Fibroblast of peridontal ligament (primary cell): ENCODE measurements at regions not wholly inside any gene's neighbourhood (a gene's known extent, or its start where the extent isn't known, plus 50 kb on each side); places are given as distances from the start of the nearest gene placed in this dataset.

Experiments used
- DNase-seq: peaks from one replicate; pipeline ENCODE4 v3.0.0-alpha.2; 2010; ENCODE audit errors: extremely low read depth

DNA sequence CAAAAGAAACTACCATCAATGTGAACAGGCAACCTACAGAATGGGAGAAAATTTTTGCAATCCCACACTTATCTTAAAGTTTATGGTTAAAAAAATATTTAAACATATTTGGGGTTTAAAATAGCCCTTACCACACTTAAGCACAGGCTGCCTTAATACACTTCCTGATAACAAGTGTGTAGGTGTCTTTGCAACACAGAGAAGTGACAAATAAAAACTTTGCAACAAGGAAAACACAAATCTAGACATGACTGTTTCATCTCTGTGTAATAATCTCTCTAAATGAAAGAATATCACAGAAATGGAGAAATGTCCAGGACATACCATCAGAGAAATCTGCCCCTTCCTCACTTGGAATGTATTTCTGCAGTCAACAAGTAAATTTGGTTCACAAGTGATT is 464.1 kb upstream of the ARHGEF26 start:
- DNase-seq: no peak

DNA sequence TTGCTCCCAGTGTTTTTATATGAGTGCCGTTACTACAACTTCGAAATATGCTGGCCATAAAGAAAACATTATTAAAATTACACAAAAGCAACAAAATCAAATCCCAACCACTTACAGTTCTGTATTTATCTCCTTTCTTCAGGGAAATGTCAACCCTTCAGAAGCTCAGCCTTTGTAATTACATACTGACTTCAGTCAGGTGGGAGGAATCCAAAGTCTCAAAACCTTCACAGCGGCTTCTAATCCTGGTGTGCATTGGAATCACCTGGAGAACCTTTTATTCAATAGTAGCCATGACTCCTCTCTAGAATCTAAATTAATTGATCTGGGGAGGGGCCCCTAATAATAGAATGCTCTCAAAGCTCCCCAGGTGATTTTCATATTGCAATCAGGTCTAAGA is 463.7 kb upstream of the ARHGEF26 start:
- no peak for DNase-seq

DNA sequence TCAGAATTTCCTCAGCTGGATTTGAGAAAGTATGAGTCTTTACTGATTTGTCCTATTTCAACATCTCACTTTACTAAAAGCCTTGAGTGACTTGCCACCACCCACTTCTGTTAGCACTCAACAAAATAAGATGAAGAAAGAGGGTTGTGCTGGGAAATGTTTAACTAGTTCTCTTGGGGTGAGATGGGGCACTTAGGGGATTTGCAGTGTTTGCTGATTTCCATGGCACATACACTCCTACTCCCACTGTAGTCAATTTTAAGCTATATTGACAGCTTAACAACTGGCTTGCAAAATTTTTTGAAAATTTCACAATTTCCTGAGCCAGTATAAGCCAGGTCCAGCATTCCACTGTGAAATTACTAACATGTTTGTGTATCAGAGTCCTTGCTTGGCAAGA is 463.1 kb upstream of the ARHGEF26 start:
- DNase-seq: peak; percentile 22

DNA sequence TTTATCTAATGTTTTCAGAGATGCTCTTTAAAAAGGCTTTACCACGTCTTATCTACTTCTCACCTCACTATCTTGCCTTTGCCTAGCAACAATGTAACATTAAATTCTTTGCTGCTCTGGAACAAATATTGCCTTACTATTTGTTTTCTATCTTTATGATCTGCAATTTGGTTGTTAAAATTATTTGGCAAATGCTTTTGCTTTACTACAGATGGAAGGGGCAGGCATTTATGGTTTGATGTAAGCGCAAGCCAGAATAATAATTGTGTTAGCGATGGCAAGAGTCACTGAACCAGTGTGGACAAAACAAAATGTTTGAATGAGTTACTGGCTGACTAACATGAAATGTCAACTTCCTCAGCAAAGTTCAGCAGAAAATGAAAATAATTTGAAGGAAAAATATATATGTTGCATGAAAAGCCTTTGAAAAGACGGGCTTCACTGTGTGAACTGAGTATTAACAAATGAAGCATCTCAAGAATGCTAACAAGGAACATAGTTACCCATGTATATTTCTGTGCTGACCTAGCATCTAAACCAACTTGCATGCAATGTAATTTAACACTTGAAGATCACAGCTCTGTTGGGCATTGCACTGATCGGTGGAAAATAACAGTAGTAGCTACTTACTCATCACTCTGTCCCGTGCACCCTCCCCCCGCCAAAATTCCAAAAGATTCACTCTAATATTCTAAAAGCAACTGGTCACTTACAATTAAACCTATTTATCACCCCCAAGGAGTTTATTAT is 454.0 kb upstream of the ARHGEF26 start:
- peak; percentile 27 for DNase-seq

DNA sequence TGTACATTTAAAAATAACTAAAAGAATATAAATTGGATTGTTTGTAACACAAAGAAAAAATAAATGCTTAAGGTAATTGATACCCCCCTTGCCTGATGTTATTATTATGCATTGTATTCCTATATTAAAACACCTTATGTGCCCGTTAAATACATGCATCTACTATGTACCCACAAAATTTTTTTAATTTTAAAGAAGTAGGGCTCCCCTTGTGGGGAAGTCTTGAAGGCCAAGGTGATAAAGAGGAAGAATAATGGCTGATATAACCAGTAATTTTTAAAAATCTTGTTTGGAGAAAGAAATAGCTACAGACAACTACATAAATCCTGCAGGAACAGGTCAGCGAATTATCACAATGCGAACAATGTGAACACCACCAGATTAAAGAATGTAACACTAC is 451.7 kb upstream of the ARHGEF26 start:
- DNase-seq: no peak

DNA sequence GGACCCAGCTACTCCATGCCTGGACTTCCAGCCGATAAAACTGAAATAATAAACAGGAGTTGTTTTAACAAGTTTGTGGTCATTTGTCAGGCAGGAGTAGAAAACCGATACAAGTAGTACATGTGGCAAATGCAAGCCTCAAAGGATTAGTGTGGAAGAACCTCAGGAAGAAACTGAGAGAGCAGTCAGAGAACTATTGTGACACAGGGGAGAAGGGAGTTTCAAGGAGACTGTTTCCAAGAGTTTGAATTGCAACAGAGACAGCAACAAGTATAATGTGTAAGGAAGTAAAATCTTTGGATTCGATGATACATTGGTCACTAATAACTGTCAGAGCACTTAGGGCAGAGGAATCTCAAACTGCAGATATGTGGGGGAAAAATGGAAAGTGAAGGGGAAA is 450.6 kb upstream of the ARHGEF26 start:
- DNase-seq: peak; percentile 13

DNA sequence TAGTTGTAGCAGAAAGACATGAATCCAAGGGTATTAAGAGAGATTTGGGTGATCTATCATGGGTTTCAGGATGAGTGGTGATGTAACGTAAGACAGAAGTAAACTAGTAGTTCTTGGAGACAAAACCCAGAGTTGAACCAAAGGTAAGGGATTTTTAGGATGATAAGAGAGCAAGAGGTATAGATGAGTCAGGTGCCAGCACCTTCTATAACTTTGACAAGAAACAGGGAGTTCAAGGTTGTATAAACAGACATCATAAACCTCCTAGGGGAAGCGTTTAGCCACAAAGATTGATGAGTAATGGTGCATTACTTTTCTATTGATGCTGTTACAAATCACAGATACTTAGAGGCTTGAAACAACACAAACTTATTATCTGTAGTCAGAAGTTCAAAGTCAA is 447.3 kb upstream of the ARHGEF26 start:
- no peak for DNase-seq

DNA sequence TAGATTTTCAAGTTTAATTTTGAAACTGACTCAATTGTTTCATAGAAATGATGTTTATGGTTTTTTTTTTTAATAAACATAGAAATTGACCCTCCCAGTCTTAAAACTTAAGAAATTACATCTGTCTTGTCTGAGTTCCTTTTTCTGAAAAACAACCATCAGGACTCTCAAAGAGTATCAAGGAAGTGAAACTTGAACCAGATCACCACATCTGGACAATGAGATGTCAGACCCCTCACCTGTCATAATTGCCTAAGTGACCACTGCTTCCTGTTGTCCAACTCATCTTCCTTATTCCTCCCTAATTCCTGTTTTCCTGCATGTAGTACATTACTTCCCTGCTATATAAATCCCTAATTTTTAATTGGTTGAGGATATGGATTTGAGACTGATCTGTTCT is 441.5 kb upstream of the ARHGEF26 start:
- no peak for DNase-seq

DNA sequence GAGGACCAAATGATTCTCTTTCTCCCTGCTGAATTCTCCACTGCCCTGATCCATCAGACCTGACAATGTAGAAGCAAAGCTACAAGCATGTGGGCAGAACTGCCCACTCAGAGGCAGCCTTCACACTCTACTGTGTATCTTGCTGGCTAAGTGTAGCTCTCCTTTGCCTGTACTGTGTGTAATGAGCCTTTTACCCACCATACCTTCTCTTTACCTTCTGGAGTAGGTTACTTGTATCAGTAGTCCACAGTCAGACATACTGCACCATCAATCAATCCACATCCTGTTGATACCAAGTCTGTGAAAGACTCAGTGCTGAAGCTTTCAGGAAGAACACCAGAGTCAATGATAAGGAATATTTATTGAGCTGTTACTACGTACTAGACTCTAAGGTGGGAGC is 440.7 kb upstream of the ARHGEF26 start:
- no peak for DNase-seq

DNA sequence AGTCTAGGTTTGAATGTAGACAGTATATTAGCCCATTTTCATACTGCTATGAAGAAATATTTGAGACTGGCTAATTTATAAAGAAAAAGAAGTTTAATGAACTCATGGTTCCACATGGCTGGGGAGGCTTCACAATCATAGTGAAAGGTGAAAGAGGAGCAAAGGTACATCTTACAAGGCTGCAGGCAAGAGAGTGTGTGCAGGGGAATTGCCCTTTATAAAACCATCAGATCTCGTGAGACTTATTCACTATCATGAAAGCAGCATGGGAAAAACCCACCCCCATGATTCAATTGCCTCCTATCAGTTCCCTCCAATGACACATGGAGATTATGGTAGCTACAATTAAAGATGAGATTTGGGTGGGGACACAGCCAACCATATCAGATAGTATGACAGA is 440.1 kb upstream of the ARHGEF26 start:
- DNase-seq: no peak

DNA sequence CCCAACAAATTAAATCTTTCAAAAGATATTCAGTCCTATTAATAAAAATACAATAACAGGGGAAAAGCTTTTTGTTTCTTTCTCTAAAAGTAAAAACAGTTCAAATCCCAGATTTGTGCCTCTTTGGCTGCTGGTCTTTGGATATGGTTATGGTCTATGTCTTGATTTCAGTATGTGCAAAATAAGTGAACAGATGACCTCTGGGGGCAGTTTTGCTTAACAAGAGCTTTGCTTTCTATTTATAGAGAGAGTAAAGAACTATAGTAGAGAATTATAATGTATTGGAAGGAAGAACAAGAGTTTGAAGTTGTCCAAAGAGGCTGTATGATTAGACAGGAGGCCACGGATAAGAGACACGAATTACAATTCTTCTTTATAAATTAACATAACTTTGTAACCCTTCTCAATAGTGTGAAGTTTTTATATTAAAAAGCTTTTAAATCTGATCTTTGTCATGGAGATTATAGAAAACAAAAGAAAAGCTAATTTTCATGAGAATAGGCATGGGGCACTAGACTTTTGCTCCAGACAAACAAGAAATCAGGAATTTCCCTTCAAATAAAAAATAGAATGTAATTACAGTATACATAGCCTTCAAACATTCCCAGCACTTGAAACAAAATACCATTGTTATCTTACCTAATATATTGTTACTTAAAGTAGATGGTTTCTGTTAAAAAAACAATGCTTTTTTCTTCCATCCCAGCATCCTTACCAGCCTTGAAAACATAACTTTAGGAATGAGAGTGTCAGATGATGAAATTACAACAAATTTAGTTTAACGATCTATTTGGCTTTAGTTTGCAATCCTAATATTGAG is 432.7 kb upstream of the ARHGEF26 start:
- peak; percentile 22 for DNase-seq

DNA sequence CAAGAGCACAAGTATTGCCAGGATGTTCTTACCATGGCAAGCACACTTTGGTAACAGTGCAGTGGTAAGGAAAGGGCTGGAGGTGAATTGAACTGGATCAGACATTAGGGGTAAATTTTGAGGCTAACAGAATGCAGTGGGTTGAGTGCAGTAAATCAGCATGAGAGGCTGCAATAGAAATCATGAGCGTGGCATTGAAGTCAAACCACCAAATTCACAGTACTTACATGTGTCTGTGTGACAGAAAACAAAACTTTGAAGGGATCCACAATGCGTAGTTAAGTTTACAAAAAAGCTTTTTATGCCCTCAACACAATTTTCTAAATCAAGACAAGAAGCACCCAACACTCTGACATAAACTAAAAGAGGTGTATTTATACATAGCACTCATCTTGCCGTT is 428.0 kb upstream of the ARHGEF26 start:
- DNase-seq: no peak

DNA sequence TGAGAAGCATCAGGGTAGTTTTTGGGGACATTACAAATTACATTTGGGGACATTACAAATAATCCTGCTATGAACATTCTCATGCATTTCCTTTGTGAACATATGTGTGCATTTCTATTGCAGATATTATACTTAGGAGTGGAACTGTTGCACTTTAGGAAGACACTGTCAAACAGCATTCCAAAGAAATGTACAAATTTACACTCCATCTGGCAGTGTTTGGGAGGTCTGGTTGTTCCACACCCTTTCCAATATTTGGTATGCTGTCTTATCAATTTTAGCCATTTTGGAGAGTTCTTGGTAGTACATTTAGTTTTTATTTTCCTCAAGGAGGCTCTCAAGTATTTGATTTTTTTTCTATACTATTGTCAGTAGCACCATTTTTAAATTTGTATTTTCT is 419.1 kb upstream of the ARHGEF26 start:
- DNase-seq: no peak

DNA sequence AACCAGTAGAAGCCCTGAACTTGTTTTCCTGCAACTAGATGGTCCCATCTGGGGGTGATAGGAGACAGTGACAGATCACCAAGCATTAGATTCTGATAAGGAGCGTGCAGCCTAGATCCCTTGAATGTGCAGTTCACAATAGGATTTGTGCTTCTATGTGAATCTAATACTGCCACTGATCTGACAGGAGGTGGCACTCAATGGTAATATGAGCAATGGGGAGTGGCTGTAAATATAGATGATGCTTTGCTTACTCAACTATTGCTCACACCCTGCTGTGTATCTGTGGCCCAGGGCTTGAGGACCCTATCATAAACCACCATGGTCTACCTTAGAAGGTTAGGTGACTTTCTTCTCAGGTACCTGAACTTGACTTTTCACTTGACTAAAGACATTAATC is 417.1 kb upstream of the ARHGEF26 start:
- DNase-seq: no peak

DNA sequence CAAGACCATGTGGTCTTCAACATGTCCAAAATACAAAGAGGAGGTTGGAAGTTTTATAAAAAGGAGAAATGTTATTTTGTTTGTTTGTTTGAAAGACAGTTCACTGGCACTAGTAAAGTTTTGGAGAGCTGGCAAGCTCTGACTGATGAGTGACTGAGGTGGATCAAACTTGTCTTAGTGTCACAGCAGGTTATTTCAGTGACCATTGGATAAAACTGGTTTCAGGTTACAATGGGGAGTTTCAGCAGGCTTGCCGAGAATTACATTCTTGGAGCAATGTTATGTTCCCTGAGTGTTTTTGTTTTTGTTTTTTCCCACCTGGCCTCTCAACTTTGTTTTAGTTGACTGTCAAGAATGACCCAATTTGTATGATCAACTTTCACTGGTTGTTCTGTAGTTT is 414.5 kb upstream of the ARHGEF26 start:
- no peak for DNase-seq

DNA sequence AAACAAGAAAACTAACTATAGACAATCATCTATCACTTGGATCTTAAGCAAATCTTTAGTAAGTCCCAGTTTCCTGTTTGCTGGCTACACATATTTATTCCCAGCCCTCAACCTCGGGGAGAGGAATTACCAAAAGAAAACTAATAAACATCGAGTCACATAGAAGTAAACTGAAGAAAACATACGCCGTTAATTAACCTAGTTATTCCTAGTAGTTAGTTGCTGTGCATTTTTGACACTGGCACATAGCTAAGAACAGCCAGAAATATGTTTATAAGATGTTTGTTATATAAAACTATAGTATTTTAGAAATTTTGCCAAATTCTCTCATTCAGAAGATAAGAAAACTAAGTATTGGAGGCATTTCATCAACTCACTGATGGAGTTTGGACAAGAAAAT is 407.2 kb upstream of the ARHGEF26 start:
- no peak for DNase-seq

DNA sequence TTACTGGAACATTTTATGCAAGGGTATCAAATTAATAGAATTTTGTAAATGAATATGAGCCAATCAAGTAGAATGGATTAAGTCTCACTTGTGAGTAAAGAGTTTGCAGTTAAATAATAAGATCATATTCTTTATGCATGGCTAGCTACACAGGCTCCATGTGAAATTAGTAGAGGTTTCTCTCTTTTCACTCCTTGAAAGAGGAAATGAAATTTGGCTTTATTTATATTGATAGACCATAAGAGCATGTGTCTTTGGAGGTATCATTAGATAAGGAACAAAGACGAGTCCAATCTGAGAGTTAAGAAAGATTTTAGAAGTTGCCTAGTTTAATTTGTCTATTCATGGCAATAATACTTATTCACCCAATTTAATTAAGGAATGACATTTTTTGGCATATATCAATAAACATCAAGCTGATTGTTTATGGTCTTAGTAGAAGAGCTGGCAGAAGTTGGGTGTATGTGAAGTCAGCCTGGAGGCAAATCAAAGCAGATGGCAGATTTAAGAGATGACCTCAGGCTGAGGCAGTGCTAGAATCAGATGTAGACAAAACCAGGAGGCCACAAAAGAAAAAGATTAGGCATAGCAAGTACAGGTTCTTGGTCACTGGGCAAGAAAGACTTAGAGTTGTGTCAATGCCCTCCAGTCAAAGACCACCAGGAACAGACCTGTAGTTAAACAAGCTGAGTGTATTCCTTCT is 406.5 kb upstream of the ARHGEF26 start:
- DNase-seq: peak; percentile 22

DNA sequence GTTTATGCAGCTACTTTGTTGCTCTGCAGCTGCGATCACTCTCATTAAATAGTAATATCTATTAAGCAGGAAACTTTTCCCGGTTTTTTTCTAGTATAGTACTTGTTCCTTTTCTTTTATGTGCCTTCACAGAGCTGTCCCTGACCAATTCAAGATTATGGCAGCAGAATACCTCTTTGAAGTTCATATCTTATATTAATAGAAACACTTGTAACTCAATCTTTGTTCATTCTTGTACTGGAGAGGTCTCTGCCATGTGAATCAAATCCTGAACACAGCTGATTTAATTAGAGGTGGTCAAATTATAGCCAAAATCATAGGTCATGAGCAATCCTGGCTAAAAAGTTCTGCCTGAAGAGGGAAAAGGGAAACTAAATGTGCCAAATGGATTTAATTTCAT is 399.0 kb upstream of the ARHGEF26 start:
- DNase-seq: no peak

DNA sequence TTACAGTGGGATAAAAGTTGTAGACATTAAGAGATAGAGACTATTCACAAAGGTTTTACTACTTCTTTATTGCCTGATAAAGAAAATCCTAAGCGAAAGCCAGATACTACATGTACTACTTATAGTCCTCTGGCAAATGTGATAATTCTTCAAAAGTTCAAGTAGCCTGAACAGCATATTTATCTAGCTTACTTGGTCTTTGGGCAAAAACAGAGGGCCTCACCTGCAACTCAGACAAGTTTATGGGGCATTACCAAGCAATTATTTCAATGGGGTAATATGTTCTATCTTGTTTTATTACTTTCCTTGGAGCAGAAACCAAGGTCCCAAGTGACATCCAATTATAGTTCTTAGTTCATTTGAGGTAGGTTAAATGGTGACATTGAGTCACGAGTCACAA is 390.1 kb upstream of the ARHGEF26 start:
- no peak for DNase-seq

DNA sequence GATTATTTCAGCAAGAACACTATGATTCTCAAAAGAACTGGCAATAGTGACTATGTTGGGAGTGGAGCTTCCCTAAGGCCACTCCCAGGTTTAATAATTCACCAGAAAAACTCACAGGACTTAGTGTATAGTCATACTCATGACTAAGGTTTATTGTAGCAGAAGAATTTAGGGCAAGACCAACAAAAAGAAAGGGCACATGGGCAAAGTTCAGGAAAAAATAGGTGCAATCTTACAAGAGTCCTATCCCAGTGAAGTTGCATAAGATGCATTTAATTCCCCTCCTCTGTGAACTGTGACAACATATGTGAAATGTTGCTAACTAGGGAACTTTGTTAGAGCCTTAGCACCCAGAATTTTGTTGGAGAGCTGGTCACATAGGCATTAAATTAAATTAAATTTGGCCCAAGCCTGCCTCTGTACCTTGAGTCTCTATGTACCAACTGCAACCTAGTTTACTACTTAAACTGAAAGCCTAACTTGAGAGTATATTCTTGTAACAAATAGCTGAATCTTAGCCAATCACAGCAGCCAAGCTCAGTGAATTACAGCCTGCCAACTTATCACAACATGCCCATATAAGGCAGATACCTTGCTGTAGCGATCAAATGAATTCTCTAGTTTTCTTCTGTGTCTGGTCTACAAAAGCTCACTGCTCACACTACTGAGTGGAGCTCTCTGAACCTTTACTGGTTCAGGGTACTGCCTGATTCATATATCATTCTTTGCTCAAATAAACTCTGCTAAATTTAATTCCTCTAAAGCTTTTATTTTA is 386.2 kb upstream of the ARHGEF26 start:
- peak; percentile 38 for DNase-seq

DNA sequence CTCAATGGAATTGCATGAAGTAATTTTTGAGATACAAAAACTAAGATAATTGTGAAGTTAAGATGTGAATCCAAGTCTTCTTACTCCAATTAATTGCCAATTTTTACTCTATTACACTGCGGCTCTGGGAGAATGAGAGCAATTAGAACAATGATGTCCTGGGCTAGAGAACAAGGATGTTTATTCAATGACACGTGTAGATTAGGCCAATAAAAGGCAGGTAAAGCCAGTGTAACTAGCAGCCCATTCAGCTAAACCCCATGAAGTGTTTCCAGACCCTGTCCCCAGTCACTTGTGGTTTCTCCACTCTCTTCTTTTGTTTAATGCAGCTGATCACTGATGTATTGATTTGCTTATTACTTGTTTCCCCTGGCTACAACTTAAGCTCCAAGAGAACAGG is 381.1 kb upstream of the ARHGEF26 start:
- no peak for DNase-seq

DNA sequence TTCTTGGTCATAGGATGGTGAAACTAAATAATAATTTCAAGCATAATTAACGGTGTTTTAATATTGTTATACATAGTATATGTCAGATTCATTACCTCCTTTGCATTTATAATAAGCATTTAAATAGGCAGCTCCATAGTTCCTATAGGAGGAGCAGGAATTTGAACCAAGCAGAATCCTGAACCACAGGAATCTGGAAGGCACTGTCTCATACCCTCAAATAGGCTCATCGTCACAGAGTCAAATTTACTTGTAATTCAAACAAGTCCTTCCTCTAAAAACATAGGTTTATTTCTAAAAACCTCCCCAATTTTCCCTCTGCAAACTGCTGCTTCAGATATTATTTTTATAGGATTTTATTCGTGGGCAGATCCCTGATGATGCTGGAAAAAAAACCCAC is 376.3 kb upstream of the ARHGEF26 start:
- peak; percentile 37 for DNase-seq
